Panc1 (cell line): ENCODE measurements at regions not wholly inside any gene's neighbourhood (a gene's known extent, or its start where the extent isn't known, plus 50 kb on each side); places are given as distances from the start of the nearest gene placed in this dataset.

ENCODE experiments used
- ATAC-seq: fragments of 200-7000 bp; cut with Tn5 transposase; 2 replicates; pipeline ENCODE4 v1.9.1; 2020; ENCODE audit warnings: mild to moderate bottlenecking, moderate library complexity
- BruUV-seq: library from RNA; stranded (reverse); fragments of 400-500 nt; replicated peaks from 2 replicates; lab custom pipeline; 2021; lab: Mats Ljungman, UMichigan
- CTCF ChIA-PET: fragments of 300-600 bp; sonication (Branson Sonifier 250); formaldehyde crosslinking; loops from one replicate; lab custom pipeline; 2022; ENCODE audit warnings: antibody characterized with exemption; lab: Charles Lee
- POLR2A ChIA-PET: fragments of 300-600 bp; sonication (Branson Sonifier 250); formaldehyde crosslinking; loops from one replicate; lab custom pipeline; 2022; ENCODE audit warnings: antibody characterized with exemption; lab: Charles Lee
- DNase-seq: peaks from one replicate; pipeline ENCODE4 v3.0.0-alpha.2; 2010; ENCODE audit warnings: low read depth, low spot score
- H3K27ac ChIP-seq: 2 replicates; pipeline ENCODE4 v1.5.1; 2011; ENCODE audit warnings: mild to moderate bottlenecking, low read length, inconsistent platforms
- H3K27me3 ChIP-seq: fragments of 200-500 bp; sonication (Bioruptor generic); 2 replicates; pipeline ENCODE4 v1.6.0; 2014; ENCODE audit warnings: low read length, inconsistent platforms; ENCODE audit not compliant: control insufficient read depth, insufficient read depth
- H3K36me3 ChIP-seq: fragments of 200-500 bp; sonication (Bioruptor generic); 2 replicates; pipeline ENCODE4 v1.5.1; 2014; ENCODE audit warnings: inconsistent platforms, mild to moderate bottlenecking, low read length, moderate library complexity; ENCODE audit not compliant: control insufficient read depth, insufficient read depth
- H3K4me1 ChIP-seq: 2 replicates; pipeline ENCODE4 v1.5.1; 2011; ENCODE audit warnings: inconsistent platforms, mild to moderate bottlenecking, low read length, moderate library complexity; ENCODE audit not compliant: control insufficient read depth, insufficient read depth
- H3K4me3 ChIP-seq, 2 experiments: 2 replicates each; pipeline ENCODE4 v1.5.1; 2011 to 2012; ENCODE audit warnings: low read depth in 2 of 2, low read length in 2 of 2, mild to moderate bottlenecking in 2 of 2, inconsistent platforms in 1 of 2, moderate library complexity in 1 of 2
- H3K9me3 ChIP-seq: fragments of 200-500 bp; sonication (Bioruptor generic); 2 replicates; pipeline ENCODE4 v1.5.1; 2014; ENCODE audit warnings: low read depth, mild to moderate bottlenecking, inconsistent platforms, low read length, moderate library complexity; ENCODE audit not compliant: control insufficient read depth, insufficient read depth
- POLR2AphosphoS5 ChIP-seq: IDR thresholded peaks from 2 replicates; pipeline ENCODE4 v1.6.1; 2012; ENCODE audit warnings: mild to moderate bottlenecking, low read depth, low read length, moderate library complexity
- SIN3A ChIP-seq: IDR thresholded peaks from 2 replicates; pipeline ENCODE4 v1.6.1; 2012; ENCODE audit warnings: low read depth, mild to moderate bottlenecking, low read length, moderate library complexity, borderline replicate concordance; ENCODE audit not compliant: insufficient read depth
- TCF7L2 ChIP-seq: IDR thresholded peaks from 2 replicates; pipeline ENCODE4 v1.6.1; 2011; ENCODE audit warnings: mild to moderate bottlenecking, low read depth, low read length, inconsistent platforms
- in situ Hi-C: cut with HindIII; loops from 2 replicates; pipeline ENCODE4 v1.10.0; 2016; ENCODE audit warnings: low sequenced_read_pairs, low pct_unique_long_range_greater_than_20kb
- intact Hi-C: fragments of 100-400 bp; cut with micrococcal nuclease; formaldehyde crosslinking; loops from one replicate; pipeline ENCODE4 v1.10.0; 2022; ENCODE audit not compliant: unreplicated experiment
- TF ChIP-seq, protein P1 (sequence below), 2 experiments: IDR thresholded peaks; 2 replicates each; pipeline ENCODE4 v1.6.1; 2011 to 2012; ENCODE audit warnings: low read depth in 2 of 2, control low read depth in 1 of 2, low read length in 1 of 2, mild to moderate bottlenecking in 1 of 2, moderate library complexity in 1 of 2; ENCODE audit not compliant: insufficient read depth in 1 of 2
- TF ChIP-seq, protein P2 (sequence below): fragments of 450-650 bp; IDR thresholded peaks from 2 replicates; pipeline ENCODE4 v1.5.1; 2017; ENCODE audit warnings: mild to moderate bottlenecking

DNA sequence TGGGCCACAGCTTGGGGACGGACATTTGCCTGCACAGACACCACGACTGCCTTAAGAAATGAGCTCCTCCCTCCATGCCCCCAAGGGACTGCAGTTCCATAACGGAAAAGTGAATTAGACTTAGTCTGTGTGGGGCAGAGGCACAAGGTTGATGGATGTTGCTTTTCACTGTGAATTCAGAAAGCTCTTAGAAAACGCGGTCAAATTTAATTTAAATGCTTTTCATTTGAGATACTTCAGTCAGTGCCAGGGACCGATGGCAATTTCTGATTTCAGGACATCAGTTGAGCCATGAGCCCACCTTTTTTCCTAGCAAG, 356.4 kb downstream of the KIF16B start:
- BruUV-seq, result no TSS peak
- TF ChIP-seq POLR2AphosphoS5 (no peak), SIN3A (no peak), TCF7L2 (no peak)
- TF ChIP-seq, protein P1, sequence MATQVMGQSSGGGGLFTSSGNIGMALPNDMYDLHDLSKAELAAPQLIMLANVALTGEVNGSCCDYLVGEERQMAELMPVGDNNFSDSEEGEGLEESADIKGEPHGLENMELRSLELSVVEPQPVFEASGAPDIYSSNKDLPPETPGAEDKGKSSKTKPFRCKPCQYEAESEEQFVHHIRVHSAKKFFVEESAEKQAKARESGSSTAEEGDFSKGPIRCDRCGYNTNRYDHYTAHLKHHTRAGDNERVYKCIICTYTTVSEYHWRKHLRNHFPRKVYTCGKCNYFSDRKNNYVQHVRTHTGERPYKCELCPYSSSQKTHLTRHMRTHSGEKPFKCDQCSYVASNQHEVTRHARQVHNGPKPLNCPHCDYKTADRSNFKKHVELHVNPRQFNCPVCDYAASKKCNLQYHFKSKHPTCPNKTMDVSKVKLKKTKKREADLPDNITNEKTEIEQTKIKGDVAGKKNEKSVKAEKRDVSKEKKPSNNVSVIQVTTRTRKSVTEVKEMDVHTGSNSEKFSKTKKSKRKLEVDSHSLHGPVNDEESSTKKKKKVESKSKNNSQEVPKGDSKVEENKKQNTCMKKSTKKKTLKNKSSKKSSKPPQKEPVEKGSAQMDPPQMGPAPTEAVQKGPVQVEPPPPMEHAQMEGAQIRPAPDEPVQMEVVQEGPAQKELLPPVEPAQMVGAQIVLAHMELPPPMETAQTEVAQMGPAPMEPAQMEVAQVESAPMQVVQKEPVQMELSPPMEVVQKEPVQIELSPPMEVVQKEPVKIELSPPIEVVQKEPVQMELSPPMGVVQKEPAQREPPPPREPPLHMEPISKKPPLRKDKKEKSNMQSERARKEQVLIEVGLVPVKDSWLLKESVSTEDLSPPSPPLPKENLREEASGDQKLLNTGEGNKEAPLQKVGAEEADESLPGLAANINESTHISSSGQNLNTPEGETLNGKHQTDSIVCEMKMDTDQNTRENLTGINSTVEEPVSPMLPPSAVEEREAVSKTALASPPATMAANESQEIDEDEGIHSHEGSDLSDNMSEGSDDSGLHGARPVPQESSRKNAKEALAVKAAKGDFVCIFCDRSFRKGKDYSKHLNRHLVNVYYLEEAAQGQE (IDR thresholded peaks at IDR 0.05; ENCODE audit: insufficient read depth in 1 of 2, low read depth in 2 of 2, low read length in 1 of 2), result no peak
- TF ChIP-seq, protein P2, sequence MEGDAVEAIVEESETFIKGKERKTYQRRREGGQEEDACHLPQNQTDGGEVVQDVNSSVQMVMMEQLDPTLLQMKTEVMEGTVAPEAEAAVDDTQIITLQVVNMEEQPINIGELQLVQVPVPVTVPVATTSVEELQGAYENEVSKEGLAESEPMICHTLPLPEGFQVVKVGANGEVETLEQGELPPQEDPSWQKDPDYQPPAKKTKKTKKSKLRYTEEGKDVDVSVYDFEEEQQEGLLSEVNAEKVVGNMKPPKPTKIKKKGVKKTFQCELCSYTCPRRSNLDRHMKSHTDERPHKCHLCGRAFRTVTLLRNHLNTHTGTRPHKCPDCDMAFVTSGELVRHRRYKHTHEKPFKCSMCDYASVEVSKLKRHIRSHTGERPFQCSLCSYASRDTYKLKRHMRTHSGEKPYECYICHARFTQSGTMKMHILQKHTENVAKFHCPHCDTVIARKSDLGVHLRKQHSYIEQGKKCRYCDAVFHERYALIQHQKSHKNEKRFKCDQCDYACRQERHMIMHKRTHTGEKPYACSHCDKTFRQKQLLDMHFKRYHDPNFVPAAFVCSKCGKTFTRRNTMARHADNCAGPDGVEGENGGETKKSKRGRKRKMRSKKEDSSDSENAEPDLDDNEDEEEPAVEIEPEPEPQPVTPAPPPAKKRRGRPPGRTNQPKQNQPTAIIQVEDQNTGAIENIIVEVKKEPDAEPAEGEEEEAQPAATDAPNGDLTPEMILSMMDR, result no peak
- H3K36me3 ChIP-seq, result no peaks in the 10 kb centered on the region
- no peak for ATAC-seq
- POLR2A ChIA-PET, result no interaction called here
- no peaks in the 10 kb centered on the region for H3K4me1 ChIP-seq
- no peaks in the 10 kb centered on the region for H3K9me3 ChIP-seq
- no peak overlapping the region for H3K27ac ChIP-seq
- in situ Hi-C loops (no loop called here), intact Hi-C loops (no loop called here)
- no peak for DNase-seq
- no peaks in the 10 kb centered on the region for H3K27me3 ChIP-seq
- CTCF ChIA-PET, result no interaction called here
- H3K4me3 ChIP-seq, result no peak overlapping the region

GRCh38 chr20:16216227-16216913, 356.9 kb downstream of the KIF16B start:
- TF ChIP-seq SIN3A (no peak), TCF7L2 (no peak), POLR2AphosphoS5 (no peak)
- TF ChIP-seq, protein P2, result no peak
- TF ChIP-seq, protein P1 (IDR thresholded peaks at IDR 0.05; ENCODE audit: insufficient read depth in 1 of 2, low read depth in 2 of 2, low read length in 1 of 2), result no peak
- ATAC-seq (0 out of 2 replicates have a peak, but pooled peaks have one; percentile 30), DNase-seq (peak; percentile 52)
- H3K4me1 ChIP-seq, result no peaks in the 10 kb centered on the region
- no TSS peak for BruUV-seq
- ChIA-PET POLR2A (no interaction called here), CTCF (no interaction called here)
- in situ Hi-C loops (no loop called here), intact Hi-C loops (no loop called here)
- H3K9me3 ChIP-seq, result no peaks in the 10 kb centered on the region
- no peak overlapping the region for H3K4me3 ChIP-seq
- H3K27me3 ChIP-seq, result no peaks in the 10 kb centered on the region
- no peaks in the 10 kb centered on the region for H3K36me3 ChIP-seq
- no peak overlapping the region for H3K27ac ChIP-seq
